Right lobe of liver (tissue), 6 donors: ENCODE measurements at regions not wholly inside any gene's neighbourhood (a gene's known extent, or its start where the extent isn't known, plus 50 kb on each side); places are given as distances from the start of the nearest gene placed in this dataset.

Experiments
- ATAC-seq, 4 donors: fragments of 200-7000 bp; cut with Tn5 transposase; one replicate each; pipeline ENCODE4 v1.9.1; 2020; ENCODE audit warnings: mild to moderate bottlenecking in 4 of 4, moderate library complexity in 4 of 4
- DNase-seq, 3 donors: peaks; one replicate each; pipeline ENCODE4 v3.0.0-alpha.2; 2020
- H3K27ac ChIP-seq, 3 donors: fragments of 200-600 bp; one replicate each; pipeline ENCODE4 v1.8.0; 2022
- H3K27me3 ChIP-seq, 2 donors: fragments of 200-600 bp; one replicate each; pipeline ENCODE4 v1.8.0; 2022
- H3K36me3 ChIP-seq, 4 donors: fragments of 200-600 bp; sonication (generic) in 1 of 4; one replicate each; pipeline versions ENCODE4 v1.5.1 to v1.8.0; 2017 to 2022; ENCODE audit warnings: control low read depth in 1 of 4
- H3K4me1 ChIP-seq, 4 donors: fragments of 200-600 bp; sonication (generic) in 1 of 4; one replicate each; pipeline versions ENCODE4 v1.5.1 to v1.8.0; 2017 to 2022; ENCODE audit warnings: control low read depth in 1 of 4
- H3K4me3 ChIP-seq, 3 donors: fragments of 200-600 bp; one replicate each; pipeline ENCODE4 v1.8.0; 2022
- H3K9me3 ChIP-seq, 4 donors: fragments of 200-600 bp; sonication (generic) in 1 of 4; one replicate each; pipeline versions ENCODE4 v1.5.1 to v1.8.0; 2017 to 2022; ENCODE audit warnings: control low read depth in 1 of 4
- CTCF ChIP-seq, 4 donors: fragments of 200-600 bp in 3 of 4; fragments of 450-650 bp in 1 of 4; IDR thresholded peaks; one replicate each; pipeline versions ENCODE4 v1.5.1 to v1.8.0; 2016 to 2022; ENCODE audit warnings: antibody characterized with exemption in 4 of 4, mild to moderate bottlenecking in 2 of 4
- POLR2A ChIP-seq: fragments of 450-650 bp; IDR thresholded peaks from one replicate; pipeline ENCODE4 v1.6.1; 2017; ENCODE audit warnings: antibody characterized with exemption, mild to moderate bottlenecking
- WGBS: methylation state at CpG from one replicate; pipeline ENCODE4 v1.1.6; 2018; ENCODE audit warnings: low coverage, low lambda C conversion rate; ENCODE audit not compliant: insufficient coverage; ENCODE audit errors: missing lambda C conversion rate; 5-methylcytosine and 5-hydroxymethylcytosine counted together
- intact Hi-C, 2 donors: fragments of 100-400 bp; cut with DNase I; formaldehyde crosslinking; loops; one replicate each; pipeline versions ENCODE4 v1.11.2 to v1.14.1; 2022
- donor health status: DM: no; HTN: yes; CAD: no.
- donor health status: DM: no; HTN: no; CAD: no.
- donor health status: DM: no; HTN: no; CAD: no.
- donor health status: DM: no; HTN: yes; CAD: no.
- donor health status: DM: no; HTN: yes; CAD: no.

- ATAC-seq (peak; percentile 67 to 73 (median 70)), DNase-seq (peak; percentile 50 to 73 (median 73))
- Histone ChIP-seq H3K27ac (peak overlapping the region; percentile 44 to 96 (median 89)), H3K4me3 (no peak overlapping the region), H3K9me3 (no peaks in the 10 kb centered on the region), H3K4me1 (peaks cover 0 to 38% (median 12%) of the 10 kb centered on the region in 4 donors), H3K27me3 (no peaks in the 10 kb centered on the region), H3K36me3 (no peaks in the 10 kb centered on the region)
- no peak for TF ChIP-seq CTCF (IDR thresholded peaks at IDR 0.05)
- TF ChIP-seq POLR2A, result no peak
- intact Hi-C loops, result no loop called here
- 26% methylated on average over 13 of the region's 14 CpGs for WGBS
Observed at GRCh38 chr13:109687559-109688448, 98.6 kb downstream of the IRS2 start.

GRCh38 chr13:109685203-109685602 lies 101.2 kb downstream of the IRS2 start:
- Histone ChIP-seq H3K4me1 (peaks cover 0 to 46% (median 12%) of the 10 kb centered on the region in 4 donors), H3K4me3 (peak overlapping the region in 2 of 3 donors; percentile 26 to 38), H3K36me3 (no peaks in the 10 kb centered on the region), H3K9me3 (no peaks in the 10 kb centered on the region), H3K27me3 (no peaks in the 10 kb centered on the region), H3K27ac (peak overlapping the region; percentile 81 to 96 (median 89))
- DNase-seq, result no peak
- intact Hi-C loops, result no loop called here
- WGBS, result 27% methylated on average over 9 of the region's 9 CpGs
- peak; percentile 8 to 38 (median 30) for ATAC-seq
- TF ChIP-seq POLR2A, result no peak
- no peak for TF ChIP-seq CTCF (IDR thresholded peaks at IDR 0.05)

- Histone ChIP-seq H3K27me3 (no peaks in the 10 kb centered on the region), H3K4me3 (peak overlapping the region in 2 of 3 donors; percentile 26 to 38), H3K27ac (peak overlapping the region; percentile 81 to 96 (median 89)), H3K4me1 (peaks cover 0 to 47% (median 12%) of the 10 kb centered on the region in 4 donors), H3K9me3 (no peaks in the 10 kb centered on the region), H3K36me3 (no peaks in the 10 kb centered on the region)
- intact Hi-C loops, result no loop called here
- TF ChIP-seq CTCF (IDR thresholded peaks at IDR 0.05), result no peak
- peak; percentile 79 for TF ChIP-seq POLR2A
- peak; percentile 60 to 92 (median 81) for DNase-seq
- 32% methylated on average over 7 of the region's 9 CpGs for WGBS
- peak; percentile 72 to 86 (median 80) for ATAC-seq
Observed at GRCh38 chr13:109684824-109685202, 101.6 kb downstream of the IRS2 start.

GRCh38 chr13:109684084-109684823 lies 102.1 kb downstream of the IRS2 start:
- peak in 2 of 4 donors; percentile 14 to 18 for ATAC-seq
- peaks cover 0 to 47% (median 12%) of the 10 kb centered on the region in 4 donors for H3K4me1 ChIP-seq
- intact Hi-C loops, result no loop called here
- TF ChIP-seq POLR2A (no peak), CTCF (IDR thresholded peaks at IDR 0.05) (no peak)
- peak overlapping the region; percentile 81 to 96 (median 89) for H3K27ac ChIP-seq
- H3K4me3 ChIP-seq, result no peak overlapping the region
- H3K9me3 ChIP-seq, result no peaks in the 10 kb centered on the region
- H3K27me3 ChIP-seq, result no peaks in the 10 kb centered on the region
- H3K36me3 ChIP-seq, result no peaks in the 10 kb centered on the region
- DNase-seq, result no peak
- WGBS, result 43% methylated on average over 7 of the region's 7 CpGs
